OCI-LY3 (cell line): ENCODE measurements at regions not wholly inside any gene's neighbourhood (a gene's known extent, or its start where the extent isn't known, plus 50 kb on each side); places are given as distances from the start of the nearest gene placed in this dataset.

Source experiments
- EZH2phosphoT487 ChIP-seq: fragments of 200-600 bp; shearing (Covaris generic); IDR thresholded peaks from 2 replicates; pipeline ENCODE4 v1.6.1; 2018; ENCODE audit warnings: antibody characterized with exemption, mixed run types, low read depth
- TF ChIP-seq, protein P1 (sequence below): fragments of 200-600, 300-600 bp; sonication (generic); IDR thresholded peaks from 2 replicates; pipeline ENCODE4 v1.5.1; 2014; ENCODE audit warnings: antibody characterized with exemption, low read length, low read depth

DNA sequence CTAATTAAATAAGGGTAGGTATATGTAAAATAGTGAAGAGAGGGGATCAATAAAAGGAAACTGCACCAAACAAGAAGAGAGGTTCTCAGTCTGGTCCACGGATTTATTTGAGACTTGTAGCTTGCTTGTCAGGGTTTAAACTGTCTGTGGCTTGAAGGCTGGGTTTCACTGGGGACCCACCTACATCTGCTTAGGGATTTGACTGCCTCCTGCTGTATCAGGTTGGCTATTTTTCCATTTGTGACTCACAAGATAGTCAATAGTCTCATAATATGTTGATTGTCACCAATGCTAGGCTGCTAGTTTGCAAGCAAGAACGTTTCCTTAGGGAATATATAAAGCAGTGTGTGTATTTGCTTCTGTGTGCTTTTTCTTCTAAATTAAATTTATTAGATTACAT, 1950.7 kb upstream of the IGFBP7 start:
- TF ChIP-seq, protein P1, sequence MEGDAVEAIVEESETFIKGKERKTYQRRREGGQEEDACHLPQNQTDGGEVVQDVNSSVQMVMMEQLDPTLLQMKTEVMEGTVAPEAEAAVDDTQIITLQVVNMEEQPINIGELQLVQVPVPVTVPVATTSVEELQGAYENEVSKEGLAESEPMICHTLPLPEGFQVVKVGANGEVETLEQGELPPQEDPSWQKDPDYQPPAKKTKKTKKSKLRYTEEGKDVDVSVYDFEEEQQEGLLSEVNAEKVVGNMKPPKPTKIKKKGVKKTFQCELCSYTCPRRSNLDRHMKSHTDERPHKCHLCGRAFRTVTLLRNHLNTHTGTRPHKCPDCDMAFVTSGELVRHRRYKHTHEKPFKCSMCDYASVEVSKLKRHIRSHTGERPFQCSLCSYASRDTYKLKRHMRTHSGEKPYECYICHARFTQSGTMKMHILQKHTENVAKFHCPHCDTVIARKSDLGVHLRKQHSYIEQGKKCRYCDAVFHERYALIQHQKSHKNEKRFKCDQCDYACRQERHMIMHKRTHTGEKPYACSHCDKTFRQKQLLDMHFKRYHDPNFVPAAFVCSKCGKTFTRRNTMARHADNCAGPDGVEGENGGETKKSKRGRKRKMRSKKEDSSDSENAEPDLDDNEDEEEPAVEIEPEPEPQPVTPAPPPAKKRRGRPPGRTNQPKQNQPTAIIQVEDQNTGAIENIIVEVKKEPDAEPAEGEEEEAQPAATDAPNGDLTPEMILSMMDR = no peak
- TF ChIP-seq EZH2phosphoT487 = no peak
